Sigmoid colon (tissue), 4 donors: ENCODE measurements at regions not wholly inside any gene's neighbourhood (a gene's known extent, or its start where the extent isn't known, plus 50 kb on each side); places are given as distances from the start of the nearest gene placed in this dataset.

Experiments used
- EP300 ChIP-seq, 4 donors: sonication (generic); formaldehyde crosslinking; IDR thresholded peaks; one replicate each; pipeline ENCODE4 v1.6.1; 2017; ENCODE audit warnings: antibody characterized with exemption in 4 of 4
- POLR2A ChIP-seq, 2 donors: fragments of 450-650 bp; IDR thresholded peaks; one replicate each; pipeline ENCODE4 v1.6.1; 2016; ENCODE audit warnings: antibody characterized with exemption in 2 of 2, mild to moderate bottlenecking in 2 of 2, moderate library complexity in 2 of 2
- TF ChIP-seq, protein P1 (sequence below), 4 experiments: fragments of 450-650 bp in 3 of 4; fragments of 200-600 bp in 1 of 4; IDR thresholded peaks; one replicate each; pipeline ENCODE4 v1.5.1; 2016 to 2019; ENCODE audit warnings: antibody characterized with exemption in 4 of 4, mild to moderate bottlenecking in 3 of 4, moderate library complexity in 2 of 4

DNA sequence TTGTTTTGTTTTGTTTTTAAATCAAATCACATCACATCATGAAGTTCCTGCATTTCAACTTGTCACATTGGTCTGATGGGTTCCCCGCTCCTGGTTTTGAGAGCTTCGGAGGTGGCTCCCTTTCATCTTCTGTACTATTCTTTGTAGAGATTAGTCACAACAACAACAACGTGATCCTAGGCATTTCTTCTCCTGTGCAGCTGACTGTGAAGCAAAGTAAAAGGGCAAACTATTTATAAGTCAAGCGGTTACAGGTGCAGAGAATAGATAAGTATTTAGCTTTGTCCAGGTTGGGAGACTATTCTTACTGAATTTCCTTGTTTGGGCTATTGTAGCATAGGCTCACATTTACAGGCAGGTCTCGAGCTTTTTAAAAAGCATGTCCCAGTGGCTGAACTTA, 197.7 kb upstream of the CDKN2B start:
- TF ChIP-seq, protein P1, sequence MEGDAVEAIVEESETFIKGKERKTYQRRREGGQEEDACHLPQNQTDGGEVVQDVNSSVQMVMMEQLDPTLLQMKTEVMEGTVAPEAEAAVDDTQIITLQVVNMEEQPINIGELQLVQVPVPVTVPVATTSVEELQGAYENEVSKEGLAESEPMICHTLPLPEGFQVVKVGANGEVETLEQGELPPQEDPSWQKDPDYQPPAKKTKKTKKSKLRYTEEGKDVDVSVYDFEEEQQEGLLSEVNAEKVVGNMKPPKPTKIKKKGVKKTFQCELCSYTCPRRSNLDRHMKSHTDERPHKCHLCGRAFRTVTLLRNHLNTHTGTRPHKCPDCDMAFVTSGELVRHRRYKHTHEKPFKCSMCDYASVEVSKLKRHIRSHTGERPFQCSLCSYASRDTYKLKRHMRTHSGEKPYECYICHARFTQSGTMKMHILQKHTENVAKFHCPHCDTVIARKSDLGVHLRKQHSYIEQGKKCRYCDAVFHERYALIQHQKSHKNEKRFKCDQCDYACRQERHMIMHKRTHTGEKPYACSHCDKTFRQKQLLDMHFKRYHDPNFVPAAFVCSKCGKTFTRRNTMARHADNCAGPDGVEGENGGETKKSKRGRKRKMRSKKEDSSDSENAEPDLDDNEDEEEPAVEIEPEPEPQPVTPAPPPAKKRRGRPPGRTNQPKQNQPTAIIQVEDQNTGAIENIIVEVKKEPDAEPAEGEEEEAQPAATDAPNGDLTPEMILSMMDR (IDR thresholded peaks at IDR 0.05), result no peak
- no peak for TF ChIP-seq EP300 (IDR thresholded peaks at IDR 0.05)
- no peak for TF ChIP-seq POLR2A (IDR thresholded peaks at IDR 0.05)
